ENCODE measurements at regions not wholly inside any gene's neighbourhood (a gene's known extent, or its start where the extent isn't known, plus 50 kb on each side); places are given as distances from the start of the nearest gene placed in this dataset.

- TF ChIP-seq CTCF (IDR thresholded peaks at IDR 0.05) (no peak), EP300 (IDR thresholded peaks at IDR 0.05) (no peak), POLR2A (IDR thresholded peaks at IDR 0.05) (no peak)
Observed at GRCh38 chr4:36786519-36786918, 458.0 kb upstream of the NWD2 start.
